GM23248 (cell line): ENCODE measurements at regions not wholly inside any gene's neighbourhood (a gene's known extent, or its start where the extent isn't known, plus 50 kb on each side); places are given as distances from the start of the nearest gene placed in this dataset.

Source experiments
- EZH2 ChIP-seq: fragments of 200-600 bp; sonication (generic); IDR thresholded peaks from 2 replicates; pipeline ENCODE4 v1.6.1; 2018; ENCODE audit warnings: antibody characterized with exemption, mild to moderate bottlenecking; ENCODE audit not compliant: insufficient read depth, poor library complexity, severe bottlenecking
- EZH2phosphoT487 ChIP-seq: fragments of 200-600 bp; sonication (generic); IDR thresholded peaks from 2 replicates; pipeline ENCODE4 v1.6.1; 2018; ENCODE audit warnings: antibody characterized with exemption, moderate library complexity, mild to moderate bottlenecking, low read depth; ENCODE audit not compliant: insufficient read depth

DNA sequence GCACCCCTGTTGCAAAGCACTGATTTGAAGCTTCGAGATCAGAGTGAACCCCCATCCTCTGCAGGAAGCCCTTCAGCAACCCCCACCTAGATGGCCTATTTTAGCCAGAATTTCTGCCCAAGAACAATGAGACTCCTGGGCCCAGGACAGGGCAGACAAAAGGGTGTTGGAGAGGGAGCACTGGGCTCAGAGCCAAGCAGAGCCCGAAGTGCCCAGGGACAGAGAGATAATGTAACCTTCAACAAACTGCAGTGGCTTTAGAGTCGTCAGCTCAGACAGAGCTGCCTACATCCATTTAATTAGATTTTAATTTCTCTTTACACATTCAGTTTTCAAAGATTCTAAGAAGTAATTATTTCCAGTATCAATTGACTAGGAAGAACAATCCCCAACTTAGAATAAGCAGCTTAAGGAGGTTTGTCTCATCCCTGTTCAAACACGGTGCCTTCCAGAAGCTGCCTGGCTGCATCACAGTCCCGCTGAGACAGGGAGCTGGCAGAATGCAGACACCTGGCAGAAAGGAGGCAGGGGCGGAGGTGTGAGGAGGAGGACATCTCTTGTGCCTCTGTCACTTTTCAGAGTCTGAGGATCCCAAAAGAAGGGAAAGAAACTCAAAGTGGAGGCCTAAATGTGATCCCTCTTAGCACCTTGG is 504.9 kb upstream of the CCDC196 start:
- TF ChIP-seq EZH2 (no peak), EZH2phosphoT487 (no peak)
